ENCODE measurements at regions not wholly inside any gene's neighbourhood (a gene's known extent, or its start where the extent isn't known, plus 50 kb on each side); places are given as distances from the start of the nearest gene placed in this dataset.

GRCh38 chr18:66687635-66688034 lies 83.7 kb upstream of the CDH19 start:
- Histone ChIP-seq H3K9ac (replicated peaks in 1 of 4; ENCODE audit: extremely low read depth in 1 of 4, low read depth in 3 of 4, low read length in 3 of 4) (no peak overlapping the region), H3K23ac (ENCODE audit: insufficient read length) (no peak overlapping the region), H2BK20ac (ENCODE audit: low read length) (no peak overlapping the region), H3K9me3 (ENCODE audit: insufficient read depth in 2 of 2, low read depth in 1 of 2, low read length in 1 of 2) (peaks cover 34 to 37% of the 10 kb centered on the region in 2 experiments), H3K79me1 (ENCODE audit: low read depth, low read length) (no peaks in the 10 kb centered on the region), H3K56ac (replicated peaks; ENCODE audit: insufficient read length, low read depth, low read length) (no peak overlapping the region), H2BK15ac (ENCODE audit: low read length) (no peak overlapping the region), H3K4ac (replicated peaks; ENCODE audit: insufficient read length, low read depth, low read length) (no peak overlapping the region), H2AFZ (ENCODE audit: low read length) (no peak overlapping the region), H2BK12ac (ENCODE audit: low read depth, low read length) (no peak overlapping the region), H3K27ac (ENCODE audit: low read depth, low read length) (no peak overlapping the region), H2BK120ac (replicated peaks; ENCODE audit: low read depth, low read length) (no peak overlapping the region), H2BK5ac (ENCODE audit: low read depth, low read length) (no peak overlapping the region), H4K5ac (ENCODE audit: insufficient read length, low read depth, low read length) (no peak overlapping the region), H4K91ac (replicated peaks; ENCODE audit: insufficient read length, low read length) (no peak overlapping the region), H3K79me2 (ENCODE audit: control insufficient read depth in 1 of 2, insufficient read depth in 2 of 2, low read length in 2 of 2) (no peaks in the 10 kb centered on the region), H3K14ac (ENCODE audit: insufficient read length) (no peak overlapping the region), H4K8ac (ENCODE audit: extremely low read depth, insufficient read depth, low read length) (no peak overlapping the region), H2AK5ac (ENCODE audit: low read depth, low read length) (no peak overlapping the region), H4K20me1 (replicated peaks in 1 of 2; ENCODE audit: control insufficient read depth in 1 of 2, insufficient read depth in 2 of 2, low read length in 2 of 2) (no peaks in the 10 kb centered on the region), H3K4me1 (replicated peaks in 1 of 4; ENCODE audit: control insufficient read depth in 3 of 4, insufficient read depth in 4 of 4, low read length in 3 of 4) (peaks cover 0 to 5% (median 2%) of the 10 kb centered on the region in 4 experiments; a peak in 2 of 7 replicates), H3K18ac (ENCODE audit: extremely low read depth, low read length) (no peak overlapping the region), H3K4me2 (ENCODE audit: insufficient read depth in 1 of 2, low read depth in 2 of 2, low read length in 2 of 2) (no peak overlapping the region), H3K27me3 (replicated peaks in 1 of 4; ENCODE audit: control insufficient read depth in 3 of 4, extremely low read depth in 1 of 4, insufficient read depth in 3 of 4, low read length in 3 of 4) (no peaks in the 10 kb centered on the region), H3K4me3 (ENCODE audit: extremely low read depth in 1 of 4, insufficient read depth in 2 of 4, low read depth in 3 of 4, low read length in 4 of 4) (no peak overlapping the region), H3K36me3 (ENCODE audit: control insufficient read depth in 2 of 4, insufficient read depth in 4 of 4, low read length in 3 of 4) (no peaks in the 10 kb centered on the region; a peak in 2 of 8 replicates), H3K23me2 (ENCODE audit: low read depth, low read length) (no peaks in the 10 kb centered on the region)
- WGBS, 2 experiments (ENCODE audit: extremely low coverage in 1 of 2, insufficient coverage in 1 of 2, insufficient read length in 1 of 2, insufficient replicate concordance in 2 of 2, low coverage in 1 of 2, low lambda C conversion rate in 2 of 2, missing lambda C conversion rate in 1 of 2) = 94% methylated on average over 5 of the region's 5 CpGs; no CpG with 5 or more reads in 1 of the 2 experiments
- CTCF ChIA-PET (ENCODE audit: partially characterized antibody) = interaction anchor here (0.6 to 1.5 kb wide), 2 partner anchors 9 to 164 kb away, joined by 3 read pairs; no protein-coding TSS in a partner anchor
- TF ChIP-seq POLR2A (IDR thresholded peaks at IDR 0.05; ENCODE audit: control extremely low read depth in 1 of 2, low read depth in 2 of 2, low read length in 2 of 2) (no peak), SP1 (IDR thresholded peaks at IDR 0.05; ENCODE audit: low read depth, low read length) (no peak), ASH2L (IDR thresholded peaks at IDR 0.05; ENCODE audit: low read length) (no peak), TCF12 (IDR thresholded peaks at IDR 0.05; ENCODE audit: low read depth, low read length) (no peak), JUND (IDR thresholded peaks at IDR 0.05; ENCODE audit: low read length) (no peak), CEBPB (IDR thresholded peaks at IDR 0.05; ENCODE audit: low read depth, low read length) (no peak), SRF (IDR thresholded peaks at IDR 0.05; ENCODE audit: low read depth, low read length) (no peak), GTF2F1 (IDR thresholded peaks at IDR 0.05; ENCODE audit: borderline replicate concordance, low read depth, low read length) (no peak)
- DNase-seq (ENCODE audit: low read depth in 1 of 2, low spot score in 2 of 2) (no peak), FAIRE-seq (no peak)
- POLR2A ChIA-PET (ENCODE audit: partially characterized antibody) = no interaction called here

Data from H1 (cell line).